ENCODE measurements at regions not wholly inside any gene's neighbourhood (a gene's known extent, or its start where the extent isn't known, plus 50 kb on each side); places are given as distances from the start of the nearest gene placed in this dataset.

DNA sequence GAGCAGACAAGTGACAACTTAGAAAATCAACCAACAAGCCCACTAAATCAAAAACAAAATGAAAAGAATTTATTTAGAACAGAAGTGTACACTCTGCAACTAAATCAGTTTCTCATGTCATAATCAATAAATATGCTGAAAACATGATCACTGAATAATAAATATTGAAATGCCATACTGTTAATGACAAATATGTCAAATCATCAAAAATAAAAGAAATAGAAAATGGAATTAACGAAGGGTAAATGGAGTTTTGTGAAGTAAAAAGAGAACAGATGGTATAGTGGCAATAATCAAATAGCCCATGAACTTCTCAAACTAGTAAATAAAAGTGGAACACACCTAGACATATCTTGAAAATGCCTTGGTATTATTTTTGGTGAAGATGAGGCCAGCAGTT is 744.9 kb downstream of the TAF11L14 start:
- H3K27ac ChIP-seq, result no peak overlapping the region
- no peaks in the 10 kb centered on the region for H3K9me3 ChIP-seq
- no peak for DNase-seq
- intact Hi-C loops (cut with DNase I; ENCODE audit: low total_unique reads), result no loop called here
- TF ChIP-seq, protein P1, sequence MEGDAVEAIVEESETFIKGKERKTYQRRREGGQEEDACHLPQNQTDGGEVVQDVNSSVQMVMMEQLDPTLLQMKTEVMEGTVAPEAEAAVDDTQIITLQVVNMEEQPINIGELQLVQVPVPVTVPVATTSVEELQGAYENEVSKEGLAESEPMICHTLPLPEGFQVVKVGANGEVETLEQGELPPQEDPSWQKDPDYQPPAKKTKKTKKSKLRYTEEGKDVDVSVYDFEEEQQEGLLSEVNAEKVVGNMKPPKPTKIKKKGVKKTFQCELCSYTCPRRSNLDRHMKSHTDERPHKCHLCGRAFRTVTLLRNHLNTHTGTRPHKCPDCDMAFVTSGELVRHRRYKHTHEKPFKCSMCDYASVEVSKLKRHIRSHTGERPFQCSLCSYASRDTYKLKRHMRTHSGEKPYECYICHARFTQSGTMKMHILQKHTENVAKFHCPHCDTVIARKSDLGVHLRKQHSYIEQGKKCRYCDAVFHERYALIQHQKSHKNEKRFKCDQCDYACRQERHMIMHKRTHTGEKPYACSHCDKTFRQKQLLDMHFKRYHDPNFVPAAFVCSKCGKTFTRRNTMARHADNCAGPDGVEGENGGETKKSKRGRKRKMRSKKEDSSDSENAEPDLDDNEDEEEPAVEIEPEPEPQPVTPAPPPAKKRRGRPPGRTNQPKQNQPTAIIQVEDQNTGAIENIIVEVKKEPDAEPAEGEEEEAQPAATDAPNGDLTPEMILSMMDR (IDR thresholded peaks at IDR 0.05), result no peak
- H3K4me3 ChIP-seq, result no peak overlapping the region
- H3K4me1 ChIP-seq, result no peaks in the 10 kb centered on the region
- H3K27me3 ChIP-seq, result peaks cover 0 to 4% of the 10 kb centered on the region in 2 donors
- no peaks in the 10 kb centered on the region for H3K36me3 ChIP-seq

DNA sequence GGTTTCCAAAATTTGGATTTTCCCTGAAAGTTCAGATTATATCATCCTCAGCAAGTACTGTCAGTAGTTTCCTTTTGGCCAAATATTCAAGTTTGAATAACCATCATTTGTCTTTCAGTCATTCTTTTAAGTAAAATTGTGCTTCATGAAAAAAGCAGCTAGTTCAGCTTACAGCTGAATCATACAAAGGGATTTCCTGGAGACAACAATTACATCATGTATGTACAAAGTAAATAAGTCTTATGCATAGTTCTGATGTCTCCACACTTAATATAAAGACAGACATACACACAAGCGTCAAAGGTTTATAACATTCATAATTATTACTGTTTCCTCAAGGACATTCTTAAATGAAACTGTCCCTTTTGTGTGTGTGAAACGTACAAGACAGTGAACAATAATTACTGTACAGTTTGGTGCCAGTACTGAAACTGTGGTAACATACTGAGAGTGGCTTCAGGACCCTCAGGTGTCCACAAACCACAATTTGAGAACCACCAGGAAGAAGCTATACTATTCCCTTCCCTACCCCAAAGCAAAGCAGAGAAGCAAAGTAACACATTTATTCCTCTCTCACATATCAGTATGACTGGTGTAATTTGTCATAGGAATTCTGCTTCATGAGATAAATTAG is 746.6 kb downstream of the TAF11L14 start:
- intact Hi-C loops (cut with DNase I; ENCODE audit: low total_unique reads), result no loop called here
- TF ChIP-seq POLR2A (IDR thresholded peaks at IDR 0.05), result no peak
- TF ChIP-seq, protein P1 (IDR thresholded peaks at IDR 0.05), result no peak
- no peaks in the 10 kb centered on the region for H3K9me3 ChIP-seq
- H3K4me3 ChIP-seq, result no peak overlapping the region
- peaks cover 0 to 4% of the 10 kb centered on the region in 2 donors for H3K27me3 ChIP-seq
- no peak for DNase-seq
- no peak overlapping the region for H3K27ac ChIP-seq
- no peaks in the 10 kb centered on the region for H3K4me1 ChIP-seq
- no peaks in the 10 kb centered on the region for H3K36me3 ChIP-seq

DNA sequence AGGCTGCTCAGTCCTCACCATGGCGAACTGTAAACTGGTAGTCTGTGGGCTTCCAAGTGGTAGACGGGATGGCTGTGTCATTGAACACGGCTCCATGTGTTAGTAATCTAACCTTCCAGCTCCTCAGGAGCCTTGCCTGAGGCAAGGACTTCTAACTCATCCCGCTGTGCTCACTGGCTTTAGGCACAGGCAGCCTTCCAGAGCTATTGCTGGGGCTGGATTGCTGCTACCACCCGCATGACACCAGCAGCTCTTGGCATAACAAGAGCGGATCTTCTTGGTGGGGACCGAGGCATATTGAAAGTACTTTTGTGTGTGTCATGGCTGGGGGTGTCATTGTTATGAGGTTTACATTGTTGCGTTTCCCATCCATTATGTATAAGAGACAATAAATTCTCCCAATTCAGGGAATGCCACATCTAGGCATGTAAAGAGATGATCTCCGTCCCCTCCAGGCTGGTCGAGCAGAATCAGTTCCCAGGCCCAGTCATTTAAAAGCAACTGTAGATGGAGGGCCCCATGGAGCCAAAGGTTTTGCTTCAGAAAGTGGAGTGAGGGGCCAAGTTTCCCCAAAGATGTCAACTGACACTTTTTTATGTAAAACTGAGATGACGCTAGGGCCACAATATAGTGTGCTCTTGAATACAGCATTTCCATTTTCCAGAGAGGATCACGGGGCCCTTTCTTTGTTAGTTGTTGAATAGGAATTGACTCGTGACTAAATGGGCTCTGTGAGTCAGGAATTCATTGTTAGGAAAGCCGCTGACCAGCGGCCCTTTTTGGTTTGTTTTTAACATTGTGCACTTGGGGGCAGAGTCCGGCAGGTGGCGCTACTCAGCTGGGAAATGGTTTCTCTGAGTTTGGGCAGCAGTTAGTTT is 759.5 kb downstream of the TAF11L14 start:
- H3K9me3 ChIP-seq, result no peaks in the 10 kb centered on the region
- no peak overlapping the region for H3K4me3 ChIP-seq
- H3K27ac ChIP-seq, result no peak overlapping the region
- TF ChIP-seq, protein P1 (IDR thresholded peaks at IDR 0.05), result peak in 3 of 4 experiments; percentile 6 to 32 (median 13)
- TF ChIP-seq POLR2A (IDR thresholded peaks at IDR 0.05), result no peak
- no peak for DNase-seq
- intact Hi-C loops (cut with DNase I; ENCODE audit: low total_unique reads), result no loop called here
- no peaks in the 10 kb centered on the region for H3K4me1 ChIP-seq
- no peaks in the 10 kb centered on the region for H3K36me3 ChIP-seq
- H3K27me3 ChIP-seq, result no peaks in the 10 kb centered on the region

DNA sequence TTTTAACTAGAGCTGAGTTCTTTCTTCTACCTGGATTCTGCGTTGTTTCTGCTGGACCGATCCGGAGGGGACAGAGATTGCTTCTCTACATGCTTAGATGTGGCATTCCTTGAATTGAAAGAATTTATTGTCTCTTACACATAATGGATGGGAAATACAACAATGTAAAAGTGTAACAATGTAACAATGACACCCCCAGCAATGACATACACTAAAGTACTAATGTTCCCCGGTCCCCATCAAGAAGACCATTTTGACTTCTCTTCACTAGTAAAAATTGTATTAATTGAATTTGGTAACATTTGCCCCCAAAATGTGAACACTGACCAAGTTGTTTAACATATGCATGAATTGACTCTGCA is 760.2 kb downstream of the TAF11L14 start:
- no peak overlapping the region for H3K27ac ChIP-seq
- DNase-seq, result no peak
- H3K4me3 ChIP-seq, result no peak overlapping the region
- H3K36me3 ChIP-seq, result no peaks in the 10 kb centered on the region
- H3K4me1 ChIP-seq, result no peaks in the 10 kb centered on the region
- H3K27me3 ChIP-seq, result no peaks in the 10 kb centered on the region
- no peaks in the 10 kb centered on the region for H3K9me3 ChIP-seq
- TF ChIP-seq POLR2A (IDR thresholded peaks at IDR 0.05), result no peak
- TF ChIP-seq, protein P1 (IDR thresholded peaks at IDR 0.05), result no peak
- intact Hi-C loops (cut with DNase I; ENCODE audit: low total_unique reads), result no loop called here

Data from uterus (tissue), 3 donors.